ENCODE measurements at regions not wholly inside any gene's neighbourhood (a gene's known extent, or its start where the extent isn't known, plus 50 kb on each side); places are given as distances from the start of the nearest gene placed in this dataset.

- no peaks in the 10 kb centered on the region for H3K36me3 Mint-ChIP-seq (ENCODE audit: low read depth)
- Histone ChIP-seq H3F3A (replicated peaks; ENCODE audit: low read depth) (no peaks in the 10 kb centered on the region), H3K79me2 (replicated peaks; ENCODE audit: insufficient read depth) (no peaks in the 10 kb centered on the region), H3K27ac (ENCODE audit: low read depth) (no peak overlapping the region), H2AFZ (0 out of 2 replicates have a peak overlapping the region, but pooled peaks have one; percentile 12), H3K4me1 (ENCODE audit: insufficient read depth) (no peaks in the 10 kb centered on the region), H3K9me2 (ENCODE audit: insufficient read depth) (no peaks in the 10 kb centered on the region), H3K4me3 (no peak overlapping the region), H3K36me3 (ENCODE audit: insufficient read depth) (no peaks in the 10 kb centered on the region), H4K20me1 (replicated peaks; ENCODE audit: insufficient read depth) (no peaks in the 10 kb centered on the region), H3K27me3 (ENCODE audit: insufficient read depth) (no peaks in the 10 kb centered on the region), H3K4me2 (no peak overlapping the region)
- ATAC-seq (no peak), DNase-seq (ENCODE audit: low spot score) (no peak)
- H3K27me3 Mint-ChIP-seq (ENCODE audit: insufficient read depth, low read depth, poor library complexity), result no peaks in the 10 kb centered on the region
- no peaks in the 10 kb centered on the region for H3K9me3 Mint-ChIP-seq
- no peak for TF ChIP-seq REST (IDR thresholded peaks at IDR 0.05; ENCODE audit: unreplicated experiment)
- TF ChIP-seq ZNF462 (CRISPR knock-in tag; IDR thresholded peaks at IDR 0.05), result no peak
- no peak for TF ChIP-seq CTCF (conservative IDR thresholded peaks at IDR 0.05; ENCODE audit: low read depth in 2 of 2)
- TF ChIP-seq JUNB (IDR thresholded peaks at IDR 0.05; ENCODE audit: unreplicated experiment), result no peak
- TF ChIP-seq NANOG (IDR thresholded peaks at IDR 0.05; ENCODE audit: borderline replicate concordance), result no peak
- no peak for TF ChIP-seq POLR2AphosphoS5 (IDR thresholded peaks at IDR 0.05; ENCODE audit: low read depth)
- TF ChIP-seq, protein P1, sequence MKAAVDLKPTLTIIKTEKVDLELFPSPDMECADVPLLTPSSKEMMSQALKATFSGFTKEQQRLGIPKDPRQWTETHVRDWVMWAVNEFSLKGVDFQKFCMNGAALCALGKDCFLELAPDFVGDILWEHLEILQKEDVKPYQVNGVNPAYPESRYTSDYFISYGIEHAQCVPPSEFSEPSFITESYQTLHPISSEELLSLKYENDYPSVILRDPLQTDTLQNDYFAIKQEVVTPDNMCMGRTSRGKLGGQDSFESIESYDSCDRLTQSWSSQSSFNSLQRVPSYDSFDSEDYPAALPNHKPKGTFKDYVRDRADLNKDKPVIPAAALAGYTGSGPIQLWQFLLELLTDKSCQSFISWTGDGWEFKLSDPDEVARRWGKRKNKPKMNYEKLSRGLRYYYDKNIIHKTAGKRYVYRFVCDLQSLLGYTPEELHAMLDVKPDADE (IDR thresholded peaks at IDR 0.05), result no peak
- TF ChIP-seq ZNF114 (CRISPR knock-in tag; IDR thresholded peaks at IDR 0.05), result no peak
- peaks cover 5% of the 10 kb centered on the region; the same call in 2 of the 3 replicates for H3K4me1 Mint-ChIP-seq
- H3K4me3 Mint-ChIP-seq, result no peak overlapping the region
- no peak overlapping the region for H3K27ac Mint-ChIP-seq
Observed at GRCh38 chr3:81846988-81847387, 85.5 kb upstream of the GBE1 start.
